BLaER1 treated with 17β-estradiol and CSF1 and Interleukin-3, amounts not matched to agents 10 nM and 100 nM (cell line): ENCODE measurements at regions not wholly inside any gene's neighbourhood (a gene's known extent, or its start where the extent isn't known, plus 50 kb on each side); places are given as distances from the start of the nearest gene placed in this dataset.

Experiments
- H3K27ac ChIP-seq, 11 experiments: shearing (Covaris generic); formaldehyde crosslinking; 2 replicates each; pipeline ENCODE4 v1.8.1; 2022
- H3K27me3 ChIP-seq, 11 experiments: shearing (Covaris generic); formaldehyde crosslinking; 2 replicates each; pipeline ENCODE4 v1.8.1; 2022
- H3K36me3 ChIP-seq, 11 experiments: shearing (Covaris generic); formaldehyde crosslinking; 2 replicates each; pipeline ENCODE4 v1.8.1; 2022
- H3K4me1 ChIP-seq, 10 experiments: shearing (Covaris generic); formaldehyde crosslinking; 2 replicates each; pipeline ENCODE4 v1.8.1; 2022
- H3K4me2 ChIP-seq, 11 experiments: shearing (Covaris generic); formaldehyde crosslinking; 2 replicates each; pipeline ENCODE4 v1.8.1; 2022
- H3K4me3 ChIP-seq, 10 experiments: shearing (Covaris generic); formaldehyde crosslinking; 2 replicates each; pipeline ENCODE4 v1.8.1; 2022
- H3K9ac ChIP-seq, 11 experiments: shearing (Covaris generic); formaldehyde crosslinking; 2 replicates each; pipeline ENCODE4 v1.8.1; 2022
- H3K9me3 ChIP-seq, 11 experiments: shearing (Covaris generic); formaldehyde crosslinking; replicated peaks in 1 of 11; 2 replicates each; pipeline ENCODE4 v1.8.1; 2022
- H4K20me1 ChIP-seq, 11 experiments: shearing (Covaris generic); formaldehyde crosslinking; 2 replicates each; pipeline ENCODE4 v1.8.1; 2022
- Cebpa-rat ChIP-seq, 11 experiments: shearing (Covaris generic); IDR thresholded peaks; 2 replicates each; pipeline ENCODE4 v1.8.1; 2022

DNA sequence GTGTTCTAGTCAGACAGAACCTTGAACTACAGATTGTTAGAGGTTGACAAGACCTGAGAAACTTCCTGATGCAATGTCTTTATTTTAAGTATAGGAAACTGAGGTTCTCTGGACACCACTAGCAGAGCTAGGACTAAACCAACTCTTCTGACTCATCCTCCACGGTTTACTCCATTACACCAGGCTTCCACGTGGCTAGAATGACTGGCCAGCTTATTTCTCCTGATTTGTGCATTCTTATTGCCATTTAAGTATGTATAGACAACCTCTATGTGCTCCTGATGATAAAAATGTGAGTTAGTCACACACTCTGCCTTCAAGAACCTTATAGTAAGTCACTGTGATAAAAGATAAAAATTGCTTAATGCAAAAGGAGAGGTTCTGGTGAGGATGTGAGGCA lies 182.7 kb downstream of the MEX3B start:
- no peak overlapping the region for H3K9ac ChIP-seq

DNA sequence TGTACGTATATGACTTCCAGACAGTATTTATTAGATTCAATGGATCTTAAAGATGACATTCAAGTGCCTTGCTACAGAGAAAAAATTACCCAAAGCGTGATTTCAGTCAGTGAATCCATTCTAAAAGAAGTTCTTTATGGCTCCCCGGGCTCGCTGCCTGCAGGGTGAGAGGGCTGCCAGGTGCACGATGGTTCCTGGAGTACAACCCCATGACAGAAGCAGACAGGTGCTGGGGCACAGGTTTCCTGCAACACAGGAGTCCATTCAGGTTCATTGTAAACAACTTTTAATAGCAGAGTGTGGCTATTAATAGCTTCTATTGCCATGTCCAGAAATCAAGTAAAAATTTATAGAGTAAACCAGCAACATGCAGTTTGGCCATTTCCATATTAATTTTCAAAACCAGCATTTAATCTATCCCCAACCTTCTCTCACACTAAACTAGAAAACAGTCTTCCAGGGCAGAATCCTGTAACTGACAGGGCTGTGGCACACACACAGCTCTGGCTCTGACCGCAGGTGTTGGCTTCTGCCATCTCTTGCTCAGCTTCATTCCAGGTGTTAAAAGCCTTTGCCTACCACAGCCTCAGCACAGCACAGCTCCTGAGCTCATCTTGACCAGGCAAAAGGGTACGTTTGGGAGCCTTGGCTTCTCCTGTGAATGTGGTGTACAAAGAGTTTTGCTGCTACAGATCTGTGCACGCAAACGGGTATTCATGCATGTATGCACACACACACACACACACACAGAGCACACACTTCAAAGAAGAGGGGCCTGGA lies 185.9 kb downstream of the MEX3B start:
- H3K27ac ChIP-seq, result no peak overlapping the region
- no peak overlapping the region for H3K4me3 ChIP-seq
- no peaks in the 10 kb centered on the region for H3K36me3 ChIP-seq
- 0 out of 22 replicates have a peak, but pooled peaks cover 0 to 4% (median 0%) of the 10 kb centered on the region in 11 experiments for H3K9me3 ChIP-seq
- H3K27me3 ChIP-seq, result no peaks in the 10 kb centered on the region
- peak overlapping the region in 6 of 11 experiments; percentile 13 to 36 (median 18); a peak in 7 of 22 replicates for H3K4me2 ChIP-seq
- no peak for TF ChIP-seq Cebpa-rat (IDR thresholded peaks at IDR 0.05)
- no peaks in the 10 kb centered on the region for H4K20me1 ChIP-seq
- peaks cover 0 to 11% (median 2%) of the 10 kb centered on the region in 10 experiments; a peak in 6 of 20 replicates for H3K4me1 ChIP-seq
- H3K9ac ChIP-seq, result no peak overlapping the region

More for the DNA sequence above, 182.7 kb downstream of the MEX3B start:
- H3K4me2 ChIP-seq, result 0 out of 22 replicates have a peak overlapping the region, but pooled peaks of 1 of the 11 experiments have one; percentile 5
- H3K27ac ChIP-seq, result no peak overlapping the region
- H4K20me1 ChIP-seq, result no peaks in the 10 kb centered on the region
- no peak overlapping the region for H3K4me3 ChIP-seq
- TF ChIP-seq Cebpa-rat (IDR thresholded peaks at IDR 0.05), result no peak
- no peaks in the 10 kb centered on the region for H3K36me3 ChIP-seq
- H3K4me1 ChIP-seq, result peaks cover 10 to 31% (median 21%) of the 10 kb centered on the region in 10 experiments; a peak in 19 of 20 replicates
- H3K9me3 ChIP-seq, result 0 out of 22 replicates have a peak, but pooled peaks cover 0 to 4% (median 0%) of the 10 kb centered on the region in 11 experiments
- H3K27me3 ChIP-seq, result no peaks in the 10 kb centered on the region

- no peak overlapping the region for H3K4me2 ChIP-seq
- no peak overlapping the region for H3K9ac ChIP-seq
- H3K9me3 ChIP-seq, result 0 out of 22 replicates have a peak, but pooled peaks cover 0 to 4% (median 0%) of the 10 kb centered on the region in 11 experiments
- no peak for TF ChIP-seq Cebpa-rat (IDR thresholded peaks at IDR 0.05)
- H3K4me3 ChIP-seq, result no peak overlapping the region
- H3K27me3 ChIP-seq, result no peaks in the 10 kb centered on the region
- H3K36me3 ChIP-seq, result no peaks in the 10 kb centered on the region
- no peaks in the 10 kb centered on the region for H4K20me1 ChIP-seq
- H3K4me1 ChIP-seq, result peaks cover 0 to 11% (median 2%) of the 10 kb centered on the region in 10 experiments; a peak in 6 of 20 replicates
- H3K27ac ChIP-seq, result no peak overlapping the region
Observed at GRCh38 chr15:81858586-81858985, 187.2 kb downstream of the MEX3B start.

DNA sequence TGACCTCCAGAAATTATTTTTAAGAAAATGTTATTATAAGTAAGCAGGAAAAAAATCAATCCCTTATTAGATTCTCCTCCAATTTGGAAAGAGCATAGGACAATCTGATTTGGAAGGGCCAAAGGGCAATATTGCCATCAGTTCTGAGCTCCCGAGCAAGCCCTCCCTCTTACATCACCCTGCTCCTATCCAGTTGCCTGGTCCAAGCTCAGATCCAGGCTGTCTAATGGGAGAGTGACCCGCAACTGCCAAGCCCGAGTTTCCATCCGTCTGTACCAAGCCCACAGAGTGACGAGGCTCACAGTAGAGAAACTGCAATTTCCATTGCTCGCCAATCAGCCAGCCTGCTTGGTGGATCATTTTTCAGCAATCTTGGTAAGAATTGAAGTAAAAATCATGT lies 187.7 kb downstream of the MEX3B start:
- Histone ChIP-seq H3K4me3 (no peak overlapping the region), H3K9me3 (0 out of 22 replicates have a peak, but pooled peaks cover 0 to 4% (median 0%) of the 10 kb centered on the region in 11 experiments), H3K4me2 (no peak overlapping the region), H3K36me3 (no peaks in the 10 kb centered on the region), H3K9ac (no peak overlapping the region), H3K27me3 (no peaks in the 10 kb centered on the region), H3K4me1 (peaks cover 0 to 11% (median 1%) of the 10 kb centered on the region in 10 experiments; a peak in 6 of 20 replicates), H4K20me1 (no peaks in the 10 kb centered on the region), H3K27ac (no peak overlapping the region)
- TF ChIP-seq Cebpa-rat (IDR thresholded peaks at IDR 0.05), result no peak

DNA sequence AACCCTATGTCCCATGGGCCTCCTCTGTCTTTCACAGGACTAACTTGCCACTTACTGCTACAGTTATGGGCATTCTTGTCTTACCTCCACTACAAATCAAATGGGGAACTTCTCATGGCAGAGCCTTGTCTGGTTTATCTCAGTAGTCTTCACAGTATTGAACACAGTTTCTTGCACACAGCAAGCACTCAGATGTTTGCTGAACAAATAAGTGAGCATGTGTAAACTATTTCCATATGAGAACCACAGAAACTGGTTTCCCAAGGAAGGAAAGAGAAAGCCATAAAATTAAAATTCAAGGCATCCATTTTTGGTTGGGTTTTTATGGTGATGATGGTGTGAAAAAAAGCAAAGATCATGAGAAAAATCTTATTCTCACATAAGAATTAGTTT lies 189.2 kb downstream of the MEX3B start:
- Histone ChIP-seq H3K27me3 (no peaks in the 10 kb centered on the region), H3K36me3 (no peaks in the 10 kb centered on the region), H3K4me2 (no peak overlapping the region), H3K4me1 (peaks cover 0 to 11% (median 0%) of the 10 kb centered on the region in 10 experiments; a peak in 6 of 20 replicates), H3K9me3 (0 out of 22 replicates have a peak, but pooled peaks cover 0 to 4% (median 0%) of the 10 kb centered on the region in 11 experiments), H3K4me3 (no peak overlapping the region), H3K27ac (no peak overlapping the region), H4K20me1 (no peaks in the 10 kb centered on the region), H3K9ac (no peak overlapping the region)
- no peak for TF ChIP-seq Cebpa-rat (IDR thresholded peaks at IDR 0.05)

GRCh38 chr15:81856001-81856633 lies 189.7 kb downstream of the MEX3B start:
- Histone ChIP-seq H3K36me3 (no peaks in the 10 kb centered on the region), H3K27me3 (no peaks in the 10 kb centered on the region), H3K27ac (no peak overlapping the region), H4K20me1 (no peaks in the 10 kb centered on the region), H3K9ac (no peak overlapping the region), H3K9me3 (0 out of 22 replicates have a peak, but pooled peaks cover 0 to 4% (median 0%) of the 10 kb centered on the region in 11 experiments), H3K4me1 (peaks cover 0 to 11% (median 0%) of the 10 kb centered on the region in 10 experiments; a peak in 6 of 20 replicates), H3K4me2 (no peak overlapping the region), H3K4me3 (no peak overlapping the region)
- TF ChIP-seq Cebpa-rat (IDR thresholded peaks at IDR 0.05), result no peak

DNA sequence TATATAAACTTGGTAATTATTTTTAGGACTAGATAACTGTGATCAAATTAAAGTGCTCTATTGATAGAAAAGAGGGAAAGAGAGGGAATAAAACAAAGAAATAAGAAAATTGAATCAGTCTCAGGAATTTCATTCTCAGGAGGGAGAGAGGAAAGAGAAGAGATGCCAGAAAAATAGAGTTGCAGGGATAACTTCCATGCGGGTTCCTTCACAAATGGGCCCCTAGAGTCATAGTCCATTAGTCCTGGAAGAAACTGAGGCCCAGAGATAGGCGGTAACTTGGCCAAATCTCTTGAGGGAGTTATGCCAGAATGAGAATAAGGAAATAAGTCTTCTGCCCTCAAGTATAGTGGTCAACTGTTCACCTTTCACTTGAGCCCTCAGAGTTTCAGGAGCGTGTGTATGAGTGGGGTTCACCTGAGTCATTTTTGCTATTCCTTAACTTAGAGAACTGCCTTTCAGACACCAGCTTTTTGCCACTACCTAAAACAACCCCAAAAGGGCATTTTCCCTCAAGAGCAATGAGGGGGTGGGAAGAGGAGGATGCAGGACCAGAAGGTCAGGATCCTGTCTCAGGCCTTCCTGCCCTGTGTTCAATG lies 192.6 kb downstream of the MEX3B start:
- no peaks in the 10 kb centered on the region for H3K36me3 ChIP-seq
- H3K4me1 ChIP-seq, result no peaks in the 10 kb centered on the region

DNA sequence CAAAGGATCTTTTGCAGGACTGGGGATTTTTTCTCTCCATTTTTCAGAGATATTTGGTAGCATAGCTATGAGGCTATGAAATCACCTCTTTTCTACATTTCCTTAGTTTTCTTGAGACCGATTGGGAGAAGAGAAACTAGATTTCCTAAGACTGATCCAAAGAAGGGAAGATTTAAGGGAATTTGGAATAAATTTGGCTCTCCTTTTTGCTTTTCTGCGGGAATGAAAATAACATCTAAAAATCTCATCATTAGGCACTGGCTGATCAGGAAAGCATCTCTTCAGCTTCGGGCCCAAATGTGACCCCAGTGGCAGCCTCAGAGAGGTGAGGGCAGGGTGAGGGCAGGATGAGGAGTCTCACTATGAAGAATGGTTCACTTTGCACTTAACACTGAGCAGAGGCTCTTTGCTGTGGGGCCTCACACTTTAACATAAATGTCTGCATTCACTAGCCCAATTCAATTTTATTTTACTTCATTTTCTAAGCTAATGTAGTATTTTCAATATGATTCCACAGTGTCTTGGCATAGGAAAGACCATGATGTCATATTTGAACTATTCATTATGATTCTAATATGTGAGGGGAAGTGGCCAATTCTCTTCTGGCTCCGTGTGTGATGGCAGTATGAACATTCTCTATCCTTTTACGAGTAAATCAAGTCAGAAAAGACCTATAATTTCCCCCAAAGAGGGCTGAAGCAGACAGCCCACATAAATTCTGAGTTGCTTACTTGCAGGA lies 193.2 kb downstream of the MEX3B start:
- no peak overlapping the region for H3K4me3 ChIP-seq
- no peak overlapping the region for H3K4me2 ChIP-seq
- H4K20me1 ChIP-seq, result no peaks in the 10 kb centered on the region
- H3K36me3 ChIP-seq, result no peaks in the 10 kb centered on the region
- H3K27me3 ChIP-seq, result no peaks in the 10 kb centered on the region
- no peak overlapping the region for H3K9ac ChIP-seq
- 0 out of 22 replicates have a peak, but pooled peaks cover 0 to 4% (median 0%) of the 10 kb centered on the region in 11 experiments for H3K9me3 ChIP-seq
- TF ChIP-seq Cebpa-rat (IDR thresholded peaks at IDR 0.05), result no peak
- H3K27ac ChIP-seq, result no peak overlapping the region
- no peaks in the 10 kb centered on the region for H3K4me1 ChIP-seq

More for the DNA sequence above, 192.6 kb downstream of the MEX3B start:
- Histone ChIP-seq H3K9ac (no peak overlapping the region), H3K4me3 (no peak overlapping the region), H4K20me1 (no peaks in the 10 kb centered on the region), H3K9me3 (0 out of 22 replicates have a peak, but pooled peaks cover 0 to 4% (median 0%) of the 10 kb centered on the region in 11 experiments), H3K27ac (no peak overlapping the region), H3K4me2 (no peak overlapping the region), H3K27me3 (no peaks in the 10 kb centered on the region)
- no peak for TF ChIP-seq Cebpa-rat (IDR thresholded peaks at IDR 0.05)
